ENCODE measurements at regions not wholly inside any gene's neighbourhood (a gene's known extent, or its start where the extent isn't known, plus 50 kb on each side); places are given as distances from the start of the nearest gene placed in this dataset.
A peak's percentile ranks its signal among the peaks of the same experiment; 100 is the strongest.
"Not testable (repeated sequence)": the region's sequence is repeated elsewhere in the genome, so short reads cannot be mapped to it uniquely, and the experiment has no call there.

DNA sequence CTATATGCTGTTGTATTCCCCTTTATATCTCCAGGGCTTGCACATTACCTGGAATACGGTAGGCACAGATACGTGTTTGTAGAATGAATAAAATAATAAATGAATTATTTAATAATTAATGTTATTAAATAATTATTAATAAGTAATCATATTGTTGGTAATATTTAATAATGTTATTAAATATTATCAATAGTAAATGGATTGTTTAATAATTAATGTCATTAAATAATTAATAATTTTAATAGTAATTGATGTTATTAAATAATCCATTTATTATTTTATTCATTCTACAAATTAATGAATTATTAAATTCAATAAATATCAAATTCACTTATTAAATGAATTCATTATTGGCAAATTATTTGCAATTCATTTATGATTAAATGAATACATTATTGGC is 175.1 kb downstream of the MATN1 start:
- intact Hi-C loops (cut with DNase I): no loop called here
- DNase-seq (no peak), ATAC-seq (ENCODE audit: low FRiP score) (no peak)
- Histone ChIP-seq H3K4me1 (ENCODE audit: control insufficient read depth in 1 of 2, insufficient read depth in 2 of 2, low read length in 2 of 2) (no peaks in the 10 kb centered on the region), H3K4me3 (ENCODE audit: low read length in 2 of 2) (no peak overlapping the region), H3K27me3 (ENCODE audit: control insufficient read depth in 1 of 2, insufficient read depth in 2 of 2, low read length in 1 of 2) (no peaks in the 10 kb centered on the region), H3K27ac (ENCODE audit: low read depth in 1 of 2, low read length in 2 of 2) (no peak overlapping the region), H3K9me3 (ENCODE audit: control insufficient read depth, low read length) (no peaks in the 10 kb centered on the region), H3K36me3 (ENCODE audit: control insufficient read depth in 1 of 2, insufficient read depth in 2 of 2, low read length in 1 of 2) (no peaks in the 10 kb centered on the region)
- 80 to 91% methylated on average over 2 of the region's 2 CpGs for WGBS, 2 donors

DNA sequence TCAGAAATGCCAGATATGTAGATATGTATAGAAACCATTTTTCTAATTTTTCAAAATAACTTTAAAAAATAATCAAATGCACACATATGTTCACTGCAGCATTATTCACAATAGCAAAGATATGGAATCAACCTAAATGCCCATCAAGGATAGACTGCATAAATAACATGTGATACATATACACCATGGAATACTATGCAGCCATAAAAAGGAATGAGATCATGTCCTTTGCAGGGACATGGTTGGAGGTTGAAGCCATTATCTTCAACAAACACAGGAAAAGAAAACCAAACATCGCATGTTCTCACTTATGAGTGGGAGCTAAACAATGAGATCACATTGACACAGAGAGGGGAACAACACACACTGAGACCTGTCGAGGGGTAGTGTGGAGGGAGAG is 176.1 kb downstream of the MATN1 start:
- H3K27ac ChIP-seq (ENCODE audit: low read depth in 1 of 2, low read length in 2 of 2); H3K9me3 ChIP-seq (ENCODE audit: control insufficient read depth, low read length); H3K36me3 ChIP-seq (ENCODE audit: control insufficient read depth in 1 of 2, insufficient read depth in 2 of 2, low read length in 1 of 2); H3K27me3 ChIP-seq (ENCODE audit: control insufficient read depth in 1 of 2, insufficient read depth in 2 of 2, low read length in 1 of 2); intact Hi-C loops (cut with DNase I); H3K4me1 ChIP-seq (ENCODE audit: control insufficient read depth in 1 of 2, insufficient read depth in 2 of 2, low read length in 2 of 2); H3K4me3 ChIP-seq (ENCODE audit: low read length in 2 of 2); ATAC-seq (ENCODE audit: low FRiP score); DNase-seq: not testable (repeated sequence)
- WGBS, 2 donors: 38 to 80% methylated on average over 2 of the region's 2 CpGs

DNA sequence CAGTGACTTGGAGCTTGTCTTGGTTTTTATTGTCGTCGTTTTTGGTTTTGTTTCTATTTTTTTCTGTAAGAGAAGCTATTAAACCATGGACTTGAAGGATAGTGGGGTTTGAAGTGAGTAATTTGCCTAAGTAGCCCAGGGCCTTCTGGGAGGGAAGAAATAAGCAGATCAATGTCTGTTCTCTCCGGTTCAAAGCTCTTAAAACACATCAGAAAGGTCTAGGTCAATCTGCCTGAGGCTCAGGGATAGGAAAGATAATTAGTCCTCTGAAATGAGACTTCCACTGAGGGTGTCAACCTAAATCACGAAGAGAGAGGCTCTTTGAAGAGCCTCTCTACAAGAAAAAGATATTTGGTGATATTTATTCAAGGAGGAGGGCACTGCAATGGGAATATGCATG is 178.0 kb downstream of the MATN1 start:
- no peak overlapping the region for H3K4me3 ChIP-seq (ENCODE audit: low read length in 2 of 2)
- WGBS, 2 donors: 15 to 21% methylated on average over 4 of the region's 4 CpGs
- intact Hi-C loops (cut with DNase I): no loop called here

DNA sequence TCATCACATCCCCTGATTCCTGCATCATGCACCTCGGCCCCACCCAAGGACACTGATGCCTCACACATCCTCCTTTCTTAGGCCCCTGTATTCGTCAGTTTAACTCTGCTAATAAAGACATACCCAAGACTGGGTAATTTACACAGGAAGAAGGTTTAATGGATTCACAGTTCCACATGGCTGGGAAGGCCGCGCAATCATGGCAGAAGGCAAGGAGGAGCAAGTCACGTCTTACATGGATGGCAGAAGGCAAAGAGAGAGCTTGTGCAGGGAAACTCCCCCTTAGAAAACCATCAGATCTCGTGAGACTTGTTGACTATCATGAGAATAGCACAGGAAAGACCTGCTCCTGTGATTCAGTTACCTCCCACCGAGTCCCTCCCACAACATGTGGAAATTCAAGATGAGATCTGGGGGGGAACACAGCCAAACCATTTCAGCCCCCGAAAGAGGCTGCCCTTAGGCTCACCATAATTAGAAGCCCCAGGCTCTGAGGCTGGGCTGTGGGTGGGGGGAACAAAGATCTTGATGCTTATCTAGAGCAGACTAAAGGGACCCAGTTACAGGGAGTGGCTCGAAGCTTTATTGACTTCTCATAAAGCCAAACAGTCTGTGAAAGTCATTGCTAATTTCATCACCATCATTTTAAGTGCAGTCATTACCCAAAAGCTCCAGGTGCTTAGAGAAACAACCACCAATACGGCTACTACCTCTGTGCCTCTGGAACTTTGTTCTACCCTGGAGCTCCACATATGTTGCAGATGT is 181.5 kb downstream of the MATN1 start:
- DNase-seq (no peak), ATAC-seq (ENCODE audit: low FRiP score) (no peak)
- Histone ChIP-seq H3K27me3 (ENCODE audit: control insufficient read depth in 1 of 2, insufficient read depth in 2 of 2, low read length in 1 of 2) (no peaks in the 10 kb centered on the region), H3K4me3 (ENCODE audit: low read length in 2 of 2) (no peak overlapping the region), H3K36me3 (ENCODE audit: control insufficient read depth in 1 of 2, insufficient read depth in 2 of 2, low read length in 1 of 2) (no peaks in the 10 kb centered on the region), H3K9me3 (ENCODE audit: control insufficient read depth, low read length) (no peaks in the 10 kb centered on the region), H3K4me1 (ENCODE audit: control insufficient read depth in 1 of 2, insufficient read depth in 2 of 2, low read length in 2 of 2) (no peaks in the 10 kb centered on the region), H3K27ac (ENCODE audit: low read depth in 1 of 2, low read length in 2 of 2) (no peak overlapping the region)
- 75 to 82% methylated on average over 10 of the region's 10 CpGs for WGBS, 2 donors
- intact Hi-C loops (cut with DNase I): no loop called here

More for the DNA sequence above, 178.0 kb downstream of the MATN1 start:
- Histone ChIP-seq H3K4me1 (ENCODE audit: control insufficient read depth in 1 of 2, insufficient read depth in 2 of 2, low read length in 2 of 2) (no peaks in the 10 kb centered on the region), H3K27me3 (ENCODE audit: control insufficient read depth in 1 of 2, insufficient read depth in 2 of 2, low read length in 1 of 2) (no peaks in the 10 kb centered on the region), H3K36me3 (ENCODE audit: control insufficient read depth in 1 of 2, insufficient read depth in 2 of 2, low read length in 1 of 2) (no peaks in the 10 kb centered on the region), H3K27ac (ENCODE audit: low read depth in 1 of 2, low read length in 2 of 2) (no peak overlapping the region), H3K9me3 (ENCODE audit: control insufficient read depth, low read length) (no peaks in the 10 kb centered on the region)
- no peak for DNase-seq
- ATAC-seq (ENCODE audit: low FRiP score): no peak

DNA sequence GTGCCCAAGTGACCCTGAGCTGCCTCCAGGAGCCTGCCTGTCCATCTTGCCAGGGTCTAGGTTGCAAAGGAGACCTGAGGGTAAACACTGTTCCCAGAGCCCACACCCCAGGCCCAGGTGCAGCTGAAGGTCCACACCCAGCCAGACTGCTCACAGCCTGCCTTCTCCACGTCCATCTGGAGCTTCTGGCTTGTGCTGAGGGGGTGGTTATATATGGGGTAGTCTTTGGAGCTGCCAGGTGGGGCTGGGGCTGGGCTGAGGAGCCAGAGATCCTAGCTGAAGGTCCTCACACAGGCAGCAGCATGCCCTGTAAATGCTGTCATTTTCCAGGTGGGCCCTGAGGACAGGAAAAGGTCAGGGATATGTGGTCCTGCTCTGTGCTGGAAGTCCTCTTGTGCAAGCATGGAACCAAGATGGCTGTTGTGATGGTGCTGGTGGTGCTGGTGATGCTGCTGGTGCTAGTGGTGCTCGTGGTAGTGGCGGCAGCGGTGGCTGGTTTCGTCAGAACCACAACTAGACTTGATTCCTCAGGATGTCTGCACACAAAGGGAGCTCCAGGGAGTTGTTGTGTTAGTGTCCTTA is 182.7 kb downstream of the MATN1 start:
- no peak overlapping the region for H3K4me3 ChIP-seq (ENCODE audit: low read length in 2 of 2)
- WGBS, 2 donors: 67% methylated on average over 5 of the region's 5 CpGs
- peak in 1 of 2 donors; percentile 50 for DNase-seq
- H3K9me3 ChIP-seq (ENCODE audit: control insufficient read depth, low read length): no peaks in the 10 kb centered on the region
- no peaks in the 10 kb centered on the region for H3K36me3 ChIP-seq (ENCODE audit: control insufficient read depth in 1 of 2, insufficient read depth in 2 of 2, low read length in 1 of 2)
- no peaks in the 10 kb centered on the region for H3K4me1 ChIP-seq (ENCODE audit: control insufficient read depth in 1 of 2, insufficient read depth in 2 of 2, low read length in 2 of 2)
- no peak overlapping the region for H3K27ac ChIP-seq (ENCODE audit: low read depth in 1 of 2, low read length in 2 of 2)
- no peak for ATAC-seq (ENCODE audit: low FRiP score)
- H3K27me3 ChIP-seq (ENCODE audit: control insufficient read depth in 1 of 2, insufficient read depth in 2 of 2, low read length in 1 of 2): no peaks in the 10 kb centered on the region
- intact Hi-C loops (cut with DNase I): no loop called here

DNA sequence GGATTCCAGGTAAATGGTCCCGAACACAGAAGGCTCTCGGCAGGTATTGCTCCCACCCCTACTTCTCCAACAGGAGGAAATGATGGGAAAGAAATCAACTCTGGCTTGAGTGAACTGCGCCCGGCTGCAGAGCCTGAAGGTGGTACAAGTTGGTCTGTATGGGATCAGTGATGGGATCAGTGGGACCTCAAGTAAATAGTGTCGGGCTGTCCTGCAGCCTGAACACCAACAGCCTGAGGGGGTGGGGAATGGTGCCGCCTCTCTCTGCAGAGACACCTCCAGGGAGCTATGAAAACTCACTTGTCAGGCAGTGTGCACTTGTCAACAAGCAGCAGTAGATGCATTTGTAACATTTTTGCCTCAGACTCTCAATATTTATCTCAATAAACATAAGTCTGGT is 183.5 kb downstream of the MATN1 start:
- H3K27me3 ChIP-seq (ENCODE audit: control insufficient read depth in 1 of 2, insufficient read depth in 2 of 2, low read length in 1 of 2): no peaks in the 10 kb centered on the region

DNA sequence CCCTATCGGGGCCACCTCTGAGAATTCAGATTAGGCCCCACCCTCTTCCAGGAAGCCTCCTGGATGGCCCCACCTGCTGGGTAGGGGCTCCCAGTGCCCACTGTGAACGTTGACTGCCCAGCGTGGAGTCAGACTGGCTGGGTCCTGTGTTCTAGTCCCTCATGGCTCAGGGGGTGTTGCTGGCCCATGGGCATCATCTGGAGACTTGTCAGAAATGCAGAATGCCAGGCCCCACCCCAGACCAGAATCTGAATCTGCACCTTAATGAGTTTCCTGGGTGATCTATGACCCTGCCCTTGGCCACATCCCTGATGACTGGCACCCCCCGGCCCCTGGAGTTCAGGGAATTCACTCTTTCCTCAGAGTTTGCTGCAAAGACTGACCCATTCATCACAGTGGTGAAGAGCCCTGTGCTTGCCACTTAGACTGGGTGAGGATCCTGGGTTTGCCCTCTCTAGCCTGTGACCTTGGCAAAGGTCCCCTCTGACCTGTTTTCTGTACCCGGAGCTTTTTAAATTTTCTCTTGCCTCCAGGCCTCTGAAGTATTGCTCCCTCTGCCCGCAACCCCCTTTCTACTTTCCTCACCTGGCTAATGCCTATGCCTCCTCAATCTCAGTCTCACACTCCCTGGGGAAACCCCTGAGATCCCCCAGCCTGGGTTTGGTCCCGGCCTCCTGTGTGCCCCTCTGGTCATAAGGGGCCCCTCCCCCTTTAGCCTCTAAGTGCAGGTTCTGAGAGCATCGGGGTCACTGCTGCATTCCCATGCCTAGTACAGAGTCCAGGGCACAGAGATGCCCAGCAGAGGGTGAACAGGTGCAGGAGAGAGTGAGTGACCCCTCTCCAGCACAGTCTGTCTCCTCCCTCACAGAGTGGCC is 184.2 kb downstream of the MATN1 start:
- WGBS, 2 donors: 62 to 67% methylated on average over 8 of the region's 8 CpGs
- no peaks in the 10 kb centered on the region for H3K9me3 ChIP-seq (ENCODE audit: control insufficient read depth, low read length)
- intact Hi-C loops (cut with DNase I): no loop called here
- no peak overlapping the region for H3K27ac ChIP-seq (ENCODE audit: low read depth in 1 of 2, low read length in 2 of 2)
- H3K4me1 ChIP-seq (ENCODE audit: control insufficient read depth in 1 of 2, insufficient read depth in 2 of 2, low read length in 2 of 2): no peaks in the 10 kb centered on the region
- DNase-seq (peak in 1 of 2 donors; percentile 64), ATAC-seq (ENCODE audit: low FRiP score) (no peak)
- no peaks in the 10 kb centered on the region for H3K27me3 ChIP-seq (ENCODE audit: control insufficient read depth in 1 of 2, insufficient read depth in 2 of 2, low read length in 1 of 2)
- no peaks in the 10 kb centered on the region for H3K36me3 ChIP-seq (ENCODE audit: control insufficient read depth in 1 of 2, insufficient read depth in 2 of 2, low read length in 1 of 2)
- no peak overlapping the region for H3K4me3 ChIP-seq (ENCODE audit: low read length in 2 of 2)

More for the DNA sequence above, 183.5 kb downstream of the MATN1 start:
- Histone ChIP-seq H3K27ac (ENCODE audit: low read depth in 1 of 2, low read length in 2 of 2) (no peak overlapping the region), H3K4me1 (ENCODE audit: control insufficient read depth in 1 of 2, insufficient read depth in 2 of 2, low read length in 2 of 2) (no peaks in the 10 kb centered on the region), H3K36me3 (ENCODE audit: control insufficient read depth in 1 of 2, insufficient read depth in 2 of 2, low read length in 1 of 2) (no peaks in the 10 kb centered on the region), H3K4me3 (ENCODE audit: low read length in 2 of 2) (no peak overlapping the region), H3K9me3 (ENCODE audit: control insufficient read depth, low read length) (no peaks in the 10 kb centered on the region)
- intact Hi-C loops (cut with DNase I): no loop called here
- WGBS, 2 donors: 56 to 62% methylated on average over 6 of the region's 6 CpGs
- no peak for DNase-seq
- ATAC-seq (ENCODE audit: low FRiP score): no peak

DNA sequence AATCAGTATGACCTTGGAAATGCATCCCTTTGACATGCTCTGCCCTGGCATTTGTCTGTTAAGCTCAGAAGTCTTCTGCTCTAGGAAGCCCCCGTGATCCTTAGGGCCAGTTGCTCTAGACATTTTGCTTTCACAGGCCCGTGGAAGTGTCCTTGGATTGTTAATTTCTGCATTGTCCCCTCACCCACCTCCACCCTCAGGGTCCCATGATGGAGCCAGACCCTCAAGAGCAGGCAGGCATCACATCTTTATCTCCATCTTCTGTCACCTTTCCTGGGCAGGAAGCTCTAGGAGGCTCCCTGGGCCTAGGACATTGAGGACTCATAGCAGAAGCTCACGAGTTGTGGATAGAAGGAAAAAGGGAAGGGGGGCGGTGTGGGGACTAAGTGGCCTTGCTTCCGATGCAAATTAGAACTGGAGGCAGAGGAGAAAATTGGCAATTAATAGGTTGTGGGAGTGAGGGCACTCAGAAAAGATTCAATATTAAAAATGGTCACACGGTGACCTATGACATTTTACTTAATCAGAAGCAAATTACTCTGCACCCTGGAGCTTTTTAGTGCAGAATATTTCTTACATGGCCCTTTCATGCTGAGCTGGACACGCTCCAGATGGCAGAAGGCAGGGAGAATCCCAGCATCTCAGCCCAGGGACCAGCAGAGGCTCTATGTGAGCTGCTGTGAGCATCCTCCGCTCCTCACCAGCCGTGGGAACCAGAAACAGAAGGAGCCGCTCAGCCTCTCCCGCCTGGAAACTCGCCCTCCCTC is 185.0 kb downstream of the MATN1 start:
- DNase-seq (no peak), ATAC-seq (ENCODE audit: low FRiP score) (no peak)
- no peak overlapping the region for H3K27ac ChIP-seq (ENCODE audit: low read depth in 1 of 2, low read length in 2 of 2)
- 65 to 71% methylated on average over 12 of the region's 12 CpGs for WGBS, 2 donors
- intact Hi-C loops (cut with DNase I): no loop called here
- no peaks in the 10 kb centered on the region for H3K36me3 ChIP-seq (ENCODE audit: control insufficient read depth in 1 of 2, insufficient read depth in 2 of 2, low read length in 1 of 2)
- H3K4me1 ChIP-seq (ENCODE audit: control insufficient read depth in 1 of 2, insufficient read depth in 2 of 2, low read length in 2 of 2): no peaks in the 10 kb centered on the region
- no peaks in the 10 kb centered on the region for H3K27me3 ChIP-seq (ENCODE audit: control insufficient read depth in 1 of 2, insufficient read depth in 2 of 2, low read length in 1 of 2)
- H3K4me3 ChIP-seq (ENCODE audit: low read length in 2 of 2): no peak overlapping the region
- H3K9me3 ChIP-seq (ENCODE audit: control insufficient read depth, low read length): no peaks in the 10 kb centered on the region

Measured in aorta (tissue), 5 donors.